ENCODE measurements at regions not wholly inside any gene's neighbourhood (a gene's known extent, or its start where the extent isn't known, plus 50 kb on each side); places are given as distances from the start of the nearest gene placed in this dataset.

DNA sequence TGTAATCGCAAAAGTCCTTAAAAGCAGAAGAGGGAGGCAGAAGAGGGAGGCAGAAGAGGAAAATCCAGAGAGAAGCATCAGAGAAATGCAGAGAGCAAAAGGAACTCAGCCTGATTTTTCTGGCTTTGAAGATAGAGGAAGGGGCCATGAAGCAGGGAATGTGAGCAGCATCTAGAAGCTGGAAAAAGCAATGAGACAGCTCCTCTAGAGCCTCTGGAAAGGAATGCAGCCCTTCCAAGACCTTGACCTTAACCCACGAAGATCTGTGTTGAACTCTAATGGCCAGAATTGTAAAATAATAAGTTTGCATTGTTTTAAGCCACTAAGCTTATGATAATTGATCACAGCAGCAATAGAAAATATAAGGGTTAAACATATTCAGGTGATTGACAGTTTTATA is 159.6 kb downstream of the ATPSCKMT start:
- no peak for TF ChIP-seq POLR2A (IDR thresholded peaks at IDR 0.05)
- TF ChIP-seq, protein P1, sequence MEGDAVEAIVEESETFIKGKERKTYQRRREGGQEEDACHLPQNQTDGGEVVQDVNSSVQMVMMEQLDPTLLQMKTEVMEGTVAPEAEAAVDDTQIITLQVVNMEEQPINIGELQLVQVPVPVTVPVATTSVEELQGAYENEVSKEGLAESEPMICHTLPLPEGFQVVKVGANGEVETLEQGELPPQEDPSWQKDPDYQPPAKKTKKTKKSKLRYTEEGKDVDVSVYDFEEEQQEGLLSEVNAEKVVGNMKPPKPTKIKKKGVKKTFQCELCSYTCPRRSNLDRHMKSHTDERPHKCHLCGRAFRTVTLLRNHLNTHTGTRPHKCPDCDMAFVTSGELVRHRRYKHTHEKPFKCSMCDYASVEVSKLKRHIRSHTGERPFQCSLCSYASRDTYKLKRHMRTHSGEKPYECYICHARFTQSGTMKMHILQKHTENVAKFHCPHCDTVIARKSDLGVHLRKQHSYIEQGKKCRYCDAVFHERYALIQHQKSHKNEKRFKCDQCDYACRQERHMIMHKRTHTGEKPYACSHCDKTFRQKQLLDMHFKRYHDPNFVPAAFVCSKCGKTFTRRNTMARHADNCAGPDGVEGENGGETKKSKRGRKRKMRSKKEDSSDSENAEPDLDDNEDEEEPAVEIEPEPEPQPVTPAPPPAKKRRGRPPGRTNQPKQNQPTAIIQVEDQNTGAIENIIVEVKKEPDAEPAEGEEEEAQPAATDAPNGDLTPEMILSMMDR (IDR thresholded peaks at IDR 0.05) = no peak

Data from right lobe of liver (tissue), 4 donors.